HepG2 (cell line): ENCODE measurements at regions not wholly inside any gene's neighbourhood (a gene's known extent, or its start where the extent isn't known, plus 50 kb on each side); places are given as distances from the start of the nearest gene placed in this dataset.

Experiments used
- ATAC-seq: fragments of 200-7000 bp; cut with Tn5 transposase; 3 replicates; pipeline ENCODE4 v1.9.1; 2020; ENCODE audit warnings: mild to moderate bottlenecking, moderate library complexity
- BruUV-seq: library from RNA; stranded (reverse); fragments of 400-500 nt; replicated peaks from 2 replicates; lab custom pipeline; 2021; lab: Mats Ljungman, UMichigan
- CTCF ChIA-PET: fragments of 300-600 bp; formaldehyde crosslinking; extraction: SDS; loops from one replicate; lab custom pipeline; 2021; ENCODE audit warnings: low total read pairs, inconsistent platforms, low intra/inter-chr PET ratio; lab: Yijun Ruan, JAX
- POLR2A ChIA-PET: fragments of 350-600 bp; sonication (Branson Sonifier 250); formaldehyde crosslinking; loops from one replicate; lab custom pipeline; 2020; ENCODE audit warnings: antibody characterized with exemption, inconsistent platforms; lab: Yijun Ruan, JAX
- DNase-seq: peaks from one replicate; pipeline ENCODE4 v3.0.0-alpha.2; 2015; ENCODE audit warnings: low spot score
- FAIRE-seq: peaks from 3 replicates; lab custom pipeline; 2011; peaks lifted over from hg19 to GRCh38; lab: Jason Lieb, UNC
- H2AFZ ChIP-seq: one replicate; pipeline ENCODE4 v1.6.1; 2011; ENCODE audit warnings: low read length, inconsistent platforms
- H3K27ac ChIP-seq: fragments of 300-600 bp; 3 replicates; pipeline ENCODE4 v1.8.0; 2011; ENCODE audit warnings: mixed run types, mild to moderate bottlenecking, mixed read lengths, low read length, inconsistent platforms; ENCODE audit not compliant: insufficient read depth; ENCODE audit errors: extremely low read length
- H3K27me3 ChIP-seq, 2 experiments: fragments of 200-600 bp in 1 of 2; 2 replicates in 1 of 2; 3 replicates in 1 of 2; pipeline versions ENCODE4 v1.6.0 to v1.8.0; 2011; ENCODE audit warnings: low read length in 2 of 2, mild to moderate bottlenecking in 2 of 2, moderate library complexity in 2 of 2, inconsistent platforms in 1 of 2; ENCODE audit not compliant: insufficient read depth in 2 of 2, control insufficient read depth in 1 of 2
- H3K36me3 ChIP-seq, 2 experiments: fragments of 200-600 bp in 1 of 2; replicated peaks in 1 of 2; 2 replicates in 1 of 2; 3 replicates in 1 of 2; pipeline versions ENCODE4 v1.5.1 to v1.8.0; 2011; ENCODE audit warnings: low read length in 2 of 2, inconsistent platforms in 1 of 2; ENCODE audit not compliant: insufficient read depth in 2 of 2, control insufficient read depth in 1 of 2
- H3K4me1 ChIP-seq: 2 replicates; pipeline ENCODE4 v1.5.1; 2012; ENCODE audit warnings: low read length, inconsistent platforms; ENCODE audit not compliant: insufficient read depth
- H3K4me2 ChIP-seq: 2 replicates; pipeline ENCODE4 v1.6.0; 2011; ENCODE audit warnings: low read depth, low read length, inconsistent platforms
- H3K4me3 ChIP-seq, 3 experiments: fragments of 200-600 bp in 1 of 3; sonication (generic), shearing (Covaris generic) in 1 of 3; replicated peaks in 1 of 3; 2 replicates each; pipeline ENCODE4 v1.5.1; 2011 to 2016; ENCODE audit warnings: low read length in 3 of 3, inconsistent platforms in 2 of 3, low read depth in 2 of 3, mild to moderate bottlenecking in 2 of 3, control low read depth in 1 of 3, mixed read lengths in 1 of 3; ENCODE audit not compliant: insufficient read depth in 1 of 3
- H3K79me2 ChIP-seq: one replicate; pipeline ENCODE4 v1.6.1; 2011; ENCODE audit warnings: low read length, inconsistent platforms; ENCODE audit not compliant: insufficient read depth
- H3K9ac ChIP-seq: 2 replicates; pipeline ENCODE4 v1.6.0; 2011; ENCODE audit warnings: mild to moderate bottlenecking, low read depth, low read length, inconsistent platforms; ENCODE audit not compliant: insufficient read depth
- H3K9me3 ChIP-seq: 2 replicates; pipeline ENCODE4 v1.5.1; 2012; ENCODE audit warnings: mild to moderate bottlenecking, low read length
- H4K20me1 ChIP-seq: 2 replicates; pipeline ENCODE4 v1.6.0; 2011; ENCODE audit warnings: inconsistent platforms, mild to moderate bottlenecking, low read length, moderate library complexity; ENCODE audit not compliant: insufficient read depth
- AKNA ChIP-seq: sonication (generic); formaldehyde crosslinking; IDR thresholded peaks from 2 replicates; pipeline ENCODE4 v1.4.0; 2020; ENCODE audit warnings: missing genetic modification reagents, borderline replicate concordance
- GZF1 ChIP-seq: sonication (generic); formaldehyde crosslinking; IDR thresholded peaks from 2 replicates; pipeline ENCODE4 v1.5.1; 2020; ENCODE audit warnings: mild to moderate bottlenecking, missing genetic modification reagents
- NR2F1 ChIP-seq, 2 experiments: fragments of 450-650 bp in 1 of 2; formaldehyde crosslinking in 1 of 2; IDR thresholded peaks; 2 replicates each; pipeline versions ENCODE4 v1.5.0 to v1.6.1; 2016 to 2020; ENCODE audit warnings: mild to moderate bottlenecking in 1 of 2, missing compliant biosample characterization in 1 of 2, missing genetic modification reagents in 1 of 2, moderate library complexity in 1 of 2
- SOX6 ChIP-seq, 2 experiments: fragments of 450-650 bp in 1 of 2; sonication (generic) in 1 of 2; formaldehyde crosslinking in 1 of 2; IDR thresholded peaks; 2 replicates each; pipeline versions ENCODE4 v1.4.0 to v1.6.1; 2017 to 2020; ENCODE audit warnings: antibody characterized with exemption in 1 of 2, mild to moderate bottlenecking in 1 of 2, missing genetic modification reagents in 1 of 2
- TMF1 ChIP-seq: sonication (generic); formaldehyde crosslinking; IDR thresholded peaks from 2 replicates; pipeline ENCODE4 v1.8.1; 2022; ENCODE audit warnings: low read depth, missing genetic modification reagents
- WIZ ChIP-seq: sonication (generic); formaldehyde crosslinking; IDR thresholded peaks from 2 replicates; pipeline ENCODE4 v1.5.1; 2020; ENCODE audit warnings: mild to moderate bottlenecking, missing genetic modification reagents
- ZBTB2 ChIP-seq: sonication (generic); formaldehyde crosslinking; IDR thresholded peaks from 2 replicates; pipeline ENCODE4 v1.8.0; 2022; ENCODE audit warnings: low read depth, missing genetic modification reagents
- ZBTB40 ChIP-seq, 2 experiments: fragments of 450-650 bp in 1 of 2; sonication (generic) in 1 of 2; formaldehyde crosslinking in 1 of 2; IDR thresholded peaks; 2 replicates each; pipeline versions ENCODE4 v1.6.1 to v1.8.0; 2016 to 2022; ENCODE audit warnings: antibody characterized with exemption in 1 of 2, mild to moderate bottlenecking in 1 of 2, missing genetic modification reagents in 1 of 2
- WGBS: methylation state at CpG from one replicate; pipeline ENCODE4 v1.1.6; 2017; ENCODE audit warnings: low lambda C conversion rate; 5-methylcytosine and 5-hydroxymethylcytosine counted together
- in situ Hi-C: cut with HindIII; loops from 2 replicates; pipeline ENCODE4 v1.10.0; 2017; ENCODE audit warnings: low pct_unique_long_range_greater_than_20kb; ENCODE audit not compliant: extremely low pct_ligation_motif_present
- intact Hi-C: fragments of 100-400 bp; cut with micrococcal nuclease; formaldehyde crosslinking; loops from one replicate; pipeline ENCODE4 v1.10.0; 2022; ENCODE audit not compliant: unreplicated experiment

- no peaks in the 10 kb centered on the region for H3K27me3 ChIP-seq
- BruUV-seq = no TSS peak
- no peaks in the 10 kb centered on the region for H3K79me2 ChIP-seq
- H3K4me2 ChIP-seq = no peak overlapping the region
- in situ Hi-C loops = no loop called here
- H3K36me3 ChIP-seq = no peaks in the 10 kb centered on the region
- no peak overlapping the region for H2AFZ ChIP-seq
- no peak overlapping the region for H3K9ac ChIP-seq
- no peak for ATAC-seq
- POLR2A ChIA-PET = no interaction called here
- H3K4me1 ChIP-seq = no peaks in the 10 kb centered on the region
- CTCF ChIA-PET = no interaction called here
- DNase-seq = no peak
- no peaks in the 10 kb centered on the region for H4K20me1 ChIP-seq
- intact Hi-C loops = no loop called here
- WGBS = 14% methylated on average over 2 of the region's 2 CpGs
- H3K9me3 ChIP-seq = no peaks in the 10 kb centered on the region
- FAIRE-seq = no peak
- no peak overlapping the region for H3K27ac ChIP-seq
- H3K4me3 ChIP-seq = no peak overlapping the region
- TF ChIP-seq ZBTB2 (CRISPR knock-in tag) (no peak), AKNA (CRISPR knock-in tag) (no peak), SOX6 (IDR thresholded peaks at IDR 0.05) (no peak), SOX6 (CRISPR knock-in tag; IDR thresholded peaks at IDR 0.05) (no peak), WIZ (CRISPR knock-in tag) (no peak), TMF1 (no peak), NR2F1 (CRISPR knock-in tag; IDR thresholded peaks at IDR 0.05) (no peak), ZBTB40 (IDR thresholded peaks at IDR 0.05) (no peak), ZBTB40 (CRISPR knock-in tag; IDR thresholded peaks at IDR 0.05) (no peak), GZF1 (CRISPR knock-in tag) (no peak)
These were observed 358.4 kb downstream of the TMEM38B start for GRCh38 chr9:106052735-106053134.
